ENCODE measurements at regions not wholly inside any gene's neighbourhood (a gene's known extent, or its start where the extent isn't known, plus 50 kb on each side); places are given as distances from the start of the nearest gene placed in this dataset.

DNA sequence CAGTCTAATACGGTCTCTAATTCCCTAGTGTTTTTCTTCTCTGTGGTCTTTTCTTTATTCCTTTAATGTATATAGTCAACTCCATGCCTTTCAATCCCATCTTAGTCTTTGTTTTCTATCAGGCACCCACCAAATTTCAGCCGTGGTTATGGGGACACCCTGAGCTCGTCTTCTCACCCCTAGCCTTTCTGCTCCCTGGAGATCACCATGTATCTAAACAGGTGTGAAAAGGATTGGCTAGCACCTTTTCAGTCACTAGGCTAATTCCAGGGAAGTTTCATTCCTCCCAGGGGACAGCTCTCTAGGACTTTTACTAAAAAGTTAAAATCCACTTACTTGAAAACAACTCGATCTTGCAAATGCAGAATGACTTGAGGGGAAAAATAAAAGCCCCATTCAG lies 291.3 kb downstream of the ETNK1 start:
- Histone ChIP-seq H3K4me1 (ENCODE audit: control insufficient read depth in 4 of 4, insufficient read depth in 4 of 4, low read length in 3 of 4) (peaks cover 0 to 11% (median 3%) of the 10 kb centered on the region in 4 donors), H3K27ac (ENCODE audit: low read depth in 1 of 2, low read length in 2 of 2) (no peak overlapping the region), H3K27me3 (ENCODE audit: control insufficient read depth in 4 of 4, insufficient read depth in 4 of 4, low read length in 3 of 4) (no peaks in the 10 kb centered on the region), H3K9ac (ENCODE audit: low read depth in 1 of 2, low read length in 2 of 2) (no peak overlapping the region), H3K4me3 (ENCODE audit: low read depth in 1 of 3, low read length in 3 of 3) (no peak overlapping the region), H3K9me3 (ENCODE audit: control insufficient read depth in 4 of 4, low read length in 3 of 4) (no peaks in the 10 kb centered on the region), H3K36me3 (ENCODE audit: control insufficient read depth in 4 of 4, insufficient read depth in 3 of 4, low read depth in 1 of 4, low read length in 3 of 4) (no peaks in the 10 kb centered on the region)
- no peak for DNase-seq (ENCODE audit: low spot score)
- TF ChIP-seq, protein P1, sequence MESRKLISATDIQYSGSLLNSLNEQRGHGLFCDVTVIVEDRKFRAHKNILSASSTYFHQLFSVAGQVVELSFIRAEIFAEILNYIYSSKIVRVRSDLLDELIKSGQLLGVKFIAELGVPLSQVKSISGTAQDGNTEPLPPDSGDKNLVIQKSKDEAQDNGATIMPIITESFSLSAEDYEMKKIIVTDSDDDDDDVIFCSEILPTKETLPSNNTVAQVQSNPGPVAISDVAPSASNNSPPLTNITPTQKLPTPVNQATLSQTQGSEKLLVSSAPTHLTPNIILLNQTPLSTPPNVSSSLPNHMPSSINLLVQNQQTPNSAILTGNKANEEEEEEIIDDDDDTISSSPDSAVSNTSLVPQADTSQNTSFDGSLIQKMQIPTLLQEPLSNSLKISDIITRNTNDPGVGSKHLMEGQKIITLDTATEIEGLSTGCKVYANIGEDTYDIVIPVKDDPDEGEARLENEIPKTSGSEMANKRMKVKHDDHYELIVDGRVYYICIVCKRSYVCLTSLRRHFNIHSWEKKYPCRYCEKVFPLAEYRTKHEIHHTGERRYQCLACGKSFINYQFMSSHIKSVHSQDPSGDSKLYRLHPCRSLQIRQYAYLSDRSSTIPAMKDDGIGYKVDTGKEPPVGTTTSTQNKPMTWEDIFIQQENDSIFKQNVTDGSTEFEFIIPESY (IDR thresholded peaks at IDR 0.05), result no peak
- TF ChIP-seq RAD21 (IDR thresholded peaks at IDR 0.05), result no peak
- TF ChIP-seq NR2F2 (IDR thresholded peaks at IDR 0.05), result no peak
- TF ChIP-seq, protein P2, sequence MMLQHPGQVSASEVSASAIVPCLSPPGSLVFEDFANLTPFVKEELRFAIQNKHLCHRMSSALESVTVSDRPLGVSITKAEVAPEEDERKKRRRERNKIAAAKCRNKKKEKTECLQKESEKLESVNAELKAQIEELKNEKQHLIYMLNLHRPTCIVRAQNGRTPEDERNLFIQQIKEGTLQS (IDR thresholded peaks at IDR 0.05), result no peak
- no peak for TF ChIP-seq EGR1 (IDR thresholded peaks at IDR 0.05; ENCODE audit: low read depth in 2 of 2)
- no peak for TF ChIP-seq JUND (IDR thresholded peaks at IDR 0.05)
- TF ChIP-seq HNF4G (IDR thresholded peaks at IDR 0.05), result no peak
- TF ChIP-seq RXRA (IDR thresholded peaks at IDR 0.05), result no peak
- 65% methylated on average over 4 of the region's 4 CpGs for WGBS

DNA sequence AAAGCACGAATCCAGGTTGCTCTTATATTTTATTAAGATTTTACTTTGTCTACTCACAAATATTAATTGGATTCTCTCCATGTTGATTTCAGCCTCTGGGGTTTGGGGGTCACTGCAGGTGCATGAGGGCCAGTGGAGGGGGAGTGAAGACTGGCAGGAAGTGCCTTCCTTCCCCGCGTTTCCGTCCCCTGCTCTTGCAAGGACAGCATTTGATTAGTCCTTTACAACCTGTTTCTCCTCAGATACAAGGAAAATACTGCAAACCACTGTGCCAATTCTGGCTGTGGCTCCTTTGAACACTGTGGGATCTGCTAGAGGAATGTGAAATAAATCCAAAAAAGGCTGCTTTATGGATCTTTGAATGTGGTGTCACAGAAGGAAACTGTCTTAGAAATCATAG lies 291.8 kb downstream of the ETNK1 start:
- 65% methylated on average over 4 of the region's 4 CpGs for WGBS
- TF ChIP-seq HNF4A (conservative IDR thresholded peaks at IDR 0.05) (no peak), FOXA2 (IDR thresholded peaks at IDR 0.05) (no peak)

DNA sequence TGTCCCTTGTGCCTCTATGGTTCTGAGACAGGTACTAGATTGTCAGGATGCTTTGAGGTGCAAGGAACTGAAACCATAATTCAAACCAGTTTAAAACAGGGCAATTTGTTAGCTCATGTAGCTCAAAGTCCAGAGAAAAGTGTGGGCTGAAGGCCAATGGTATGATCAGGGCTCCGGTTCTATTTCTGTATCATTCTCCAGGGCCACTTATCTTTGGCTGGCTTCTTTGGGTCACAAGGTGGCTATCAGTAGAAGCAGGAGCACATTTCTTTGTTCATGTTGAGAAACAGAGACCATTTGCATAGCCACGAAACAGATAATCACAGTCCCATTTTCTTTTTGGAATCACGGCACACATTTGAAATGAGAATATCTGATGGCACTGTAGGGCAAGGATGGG lies 294.9 kb downstream of the ETNK1 start:
- no peaks in the 10 kb centered on the region for H3K36me3 ChIP-seq (ENCODE audit: control insufficient read depth in 4 of 4, insufficient read depth in 3 of 4, low read depth in 1 of 4, low read length in 3 of 4)
- no peaks in the 10 kb centered on the region for H3K9me3 ChIP-seq (ENCODE audit: control insufficient read depth in 4 of 4, low read length in 3 of 4)
- DNase-seq (ENCODE audit: low spot score), result no peak
- no peaks in the 10 kb centered on the region for H3K27me3 ChIP-seq (ENCODE audit: control insufficient read depth in 4 of 4, insufficient read depth in 4 of 4, low read length in 3 of 4)
- TF ChIP-seq HNF4A (conservative IDR thresholded peaks at IDR 0.05), result peak; percentile 69 to 74
- TF ChIP-seq FOXA2 (IDR thresholded peaks at IDR 0.05), result no peak
- no peak for TF ChIP-seq SP1 (IDR thresholded peaks at IDR 0.05)
- H3K9ac ChIP-seq (ENCODE audit: low read depth in 1 of 2, low read length in 2 of 2), result no peak overlapping the region
- 47% methylated on average over 3 of the region's 3 CpGs for WGBS
- H3K4me1 ChIP-seq (ENCODE audit: control insufficient read depth in 4 of 4, insufficient read depth in 4 of 4, low read length in 3 of 4), result peaks cover 0 to 13% (median 3%) of the 10 kb centered on the region in 4 donors
- no peak overlapping the region for H3K27ac ChIP-seq (ENCODE audit: low read depth in 1 of 2, low read length in 2 of 2)
- peak overlapping the region in 1 of 3 donors; percentile 8 for H3K4me3 ChIP-seq (ENCODE audit: low read depth in 1 of 3, low read length in 3 of 3)

More for the DNA sequence above, 291.8 kb downstream of the ETNK1 start:
- Histone ChIP-seq H3K4me3 (ENCODE audit: low read depth in 1 of 3, low read length in 3 of 3) (no peak overlapping the region), H3K27ac (ENCODE audit: low read depth in 1 of 2, low read length in 2 of 2) (no peak overlapping the region), H3K9ac (ENCODE audit: low read depth in 1 of 2, low read length in 2 of 2) (no peak overlapping the region), H3K4me1 (ENCODE audit: control insufficient read depth in 4 of 4, insufficient read depth in 4 of 4, low read length in 3 of 4) (peaks cover 0 to 11% (median 3%) of the 10 kb centered on the region in 4 donors), H3K27me3 (ENCODE audit: control insufficient read depth in 4 of 4, insufficient read depth in 4 of 4, low read length in 3 of 4) (no peaks in the 10 kb centered on the region), H3K9me3 (ENCODE audit: control insufficient read depth in 4 of 4, low read length in 3 of 4) (no peaks in the 10 kb centered on the region), H3K36me3 (ENCODE audit: control insufficient read depth in 4 of 4, insufficient read depth in 3 of 4, low read depth in 1 of 4, low read length in 3 of 4) (no peaks in the 10 kb centered on the region)
- DNase-seq (ENCODE audit: low spot score), result no peak

DNA sequence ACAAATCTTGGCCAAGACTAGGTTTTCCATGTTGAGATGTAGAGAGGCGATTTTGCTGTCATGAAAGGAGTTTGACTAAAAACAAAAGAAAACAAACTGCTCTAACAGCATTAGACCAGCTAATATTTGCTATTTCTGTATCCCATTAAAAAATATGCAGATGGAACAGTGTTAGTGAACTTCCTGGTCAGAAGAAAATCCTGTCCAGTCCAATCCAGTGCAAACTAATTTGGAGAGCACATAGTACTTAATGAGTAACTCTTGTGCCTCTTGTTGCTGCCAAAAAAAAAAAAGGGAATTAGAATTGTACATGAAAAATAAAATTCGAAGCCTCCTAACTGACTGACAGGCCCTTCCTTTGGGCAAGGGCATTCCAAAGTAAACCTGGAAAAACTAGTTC lies 298.8 kb downstream of the ETNK1 start:
- Histone ChIP-seq H3K4me1 (ENCODE audit: control insufficient read depth in 4 of 4, insufficient read depth in 4 of 4, low read length in 3 of 4) (peaks cover 0 to 13% (median 3%) of the 10 kb centered on the region in 4 donors), H3K27me3 (ENCODE audit: control insufficient read depth in 4 of 4, insufficient read depth in 4 of 4, low read length in 3 of 4) (no peaks in the 10 kb centered on the region), H3K9me3 (ENCODE audit: control insufficient read depth in 4 of 4, low read length in 3 of 4) (no peaks in the 10 kb centered on the region), H3K27ac (ENCODE audit: low read depth in 1 of 2, low read length in 2 of 2) (no peak overlapping the region), H3K4me3 (ENCODE audit: low read depth in 1 of 3, low read length in 3 of 3) (no peak overlapping the region), H3K9ac (ENCODE audit: low read depth in 1 of 2, low read length in 2 of 2) (no peak overlapping the region), H3K36me3 (ENCODE audit: control insufficient read depth in 4 of 4, insufficient read depth in 3 of 4, low read depth in 1 of 4, low read length in 3 of 4) (no peaks in the 10 kb centered on the region)
- WGBS, result 60% methylated on average over 2 of the region's 2 CpGs
- no peak for DNase-seq (ENCODE audit: low spot score)
- TF ChIP-seq HNF4A (conservative IDR thresholded peaks at IDR 0.05) (no peak), HNF4G (IDR thresholded peaks at IDR 0.05) (no peak), RAD21 (IDR thresholded peaks at IDR 0.05) (no peak), GABPA (IDR thresholded peaks at IDR 0.05 in 1 of 2, conservative IDR thresholded peaks at IDR 0.05 in 1 of 2) (no peak), FOXA2 (IDR thresholded peaks at IDR 0.05) (no peak), EGR1 (IDR thresholded peaks at IDR 0.05; ENCODE audit: low read depth in 2 of 2) (no peak), YY1 (IDR thresholded peaks at IDR 0.05) (no peak)
- TF ChIP-seq, protein P2 (IDR thresholded peaks at IDR 0.05), result no peak
- TF ChIP-seq, protein P3, sequence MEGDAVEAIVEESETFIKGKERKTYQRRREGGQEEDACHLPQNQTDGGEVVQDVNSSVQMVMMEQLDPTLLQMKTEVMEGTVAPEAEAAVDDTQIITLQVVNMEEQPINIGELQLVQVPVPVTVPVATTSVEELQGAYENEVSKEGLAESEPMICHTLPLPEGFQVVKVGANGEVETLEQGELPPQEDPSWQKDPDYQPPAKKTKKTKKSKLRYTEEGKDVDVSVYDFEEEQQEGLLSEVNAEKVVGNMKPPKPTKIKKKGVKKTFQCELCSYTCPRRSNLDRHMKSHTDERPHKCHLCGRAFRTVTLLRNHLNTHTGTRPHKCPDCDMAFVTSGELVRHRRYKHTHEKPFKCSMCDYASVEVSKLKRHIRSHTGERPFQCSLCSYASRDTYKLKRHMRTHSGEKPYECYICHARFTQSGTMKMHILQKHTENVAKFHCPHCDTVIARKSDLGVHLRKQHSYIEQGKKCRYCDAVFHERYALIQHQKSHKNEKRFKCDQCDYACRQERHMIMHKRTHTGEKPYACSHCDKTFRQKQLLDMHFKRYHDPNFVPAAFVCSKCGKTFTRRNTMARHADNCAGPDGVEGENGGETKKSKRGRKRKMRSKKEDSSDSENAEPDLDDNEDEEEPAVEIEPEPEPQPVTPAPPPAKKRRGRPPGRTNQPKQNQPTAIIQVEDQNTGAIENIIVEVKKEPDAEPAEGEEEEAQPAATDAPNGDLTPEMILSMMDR (IDR thresholded peaks at IDR 0.05; ENCODE audit: low read depth, low read length, missing input control), result no peak
- TF ChIP-seq, protein P1 (IDR thresholded peaks at IDR 0.05), result no peak

All from liver (tissue), 8 donors.